Caco-2 (cell line): ENCODE measurements at regions not wholly inside any gene's neighbourhood (a gene's known extent, or its start where the extent isn't known, plus 50 kb on each side); places are given as distances from the start of the nearest gene placed in this dataset.

ENCODE experiments used
- BruUV-seq: library from RNA; stranded (reverse); fragments of 400-500 nt; replicated peaks from 2 replicates; lab custom pipeline; 2021; lab: Mats Ljungman, UMichigan
- CTCF ChIA-PET: fragments of 300-600 bp; sonication (Branson Sonifier 250); formaldehyde crosslinking; loops from one replicate; lab custom pipeline; 2022; ENCODE audit warnings: antibody characterized with exemption; lab: Charles Lee
- POLR2A ChIA-PET: fragments of 300-600 bp; sonication (Branson Sonifier 250); formaldehyde crosslinking; loops from one replicate; lab custom pipeline; 2022; ENCODE audit warnings: antibody characterized with exemption; lab: Charles Lee
- DNase-seq, 2 experiments: peaks; one replicate each; pipeline versions ENCODE4 v3.0.0 to v3.0.0-alpha.2; 2020 to 2022
- H3K27me3 ChIP-seq: replicated peaks from 2 replicates; pipeline ENCODE4 v1.6.0; 2011; ENCODE audit warnings: low read length; ENCODE audit not compliant: control insufficient read depth, insufficient read depth
- H3K36me3 ChIP-seq: 2 replicates; pipeline ENCODE4 v1.5.1; 2011; ENCODE audit warnings: low read length; ENCODE audit not compliant: control insufficient read depth, insufficient read depth
- H3K4me1 ChIP-seq: fragments of 250-450 bp; sonication (Bioruptor Pico); 2 replicates; pipeline ENCODE4 v1.5.1; 2020; ENCODE audit warnings: mild to moderate bottlenecking
- H3K4me3 ChIP-seq: 2 replicates; pipeline ENCODE4 v1.5.1; 2011; ENCODE audit warnings: low read depth, mild to moderate bottlenecking, control low read depth, low read length
- H3K9me3 ChIP-seq: fragments of 250-450 bp; sonication (Bioruptor Pico); 2 replicates; pipeline ENCODE4 v1.5.1; 2020; ENCODE audit warnings: mild to moderate bottlenecking, moderate library complexity
- H3K27ac Mint-ChIP-seq: one replicate; pipeline ENCODE4 v1.8.0; 2022; ENCODE audit warnings: mixed read lengths; ENCODE audit not compliant: unreplicated experiment
- H3K27me3 Mint-ChIP-seq: one replicate; pipeline ENCODE4 v1.8.0; 2022; ENCODE audit warnings: mixed read lengths; ENCODE audit not compliant: insufficient read depth, unreplicated experiment
- H3K36me3 Mint-ChIP-seq: one replicate; pipeline ENCODE4 v1.8.0; 2022; ENCODE audit warnings: mild to moderate bottlenecking, mixed read lengths; ENCODE audit not compliant: insufficient read depth, unreplicated experiment
- H3K4me1 Mint-ChIP-seq: one replicate; pipeline ENCODE4 v1.8.0; 2022; ENCODE audit warnings: low read depth, mixed read lengths; ENCODE audit not compliant: unreplicated experiment
- H3K4me3 Mint-ChIP-seq: one replicate; pipeline ENCODE4 v1.8.0; 2022; ENCODE audit warnings: mild to moderate bottlenecking, moderate library complexity, mixed read lengths; ENCODE audit not compliant: unreplicated experiment
- H3K9me3 Mint-ChIP-seq: one replicate; pipeline ENCODE4 v1.8.0; 2022; ENCODE audit warnings: mixed read lengths; ENCODE audit not compliant: unreplicated experiment
- CTCF ChIP-seq, 2 experiments: fragments of 200-600 bp in 1 of 2; IDR thresholded peaks; 1 replicate in 1 of 2; 2 replicates in 1 of 2; pipeline versions ENCODE4 v1.5.1 to v1.8.0; 2011 to 2022; ENCODE audit warnings: antibody characterized with exemption in 1 of 2, control low read depth in 1 of 2, inconsistent platforms in 1 of 2, low read depth in 1 of 2, low read length in 1 of 2, mild to moderate bottlenecking in 1 of 2, moderate library complexity in 1 of 2; ENCODE audit not compliant: insufficient read depth in 1 of 2, severe bottlenecking in 1 of 2, unreplicated experiment in 1 of 2
- intact Hi-C: fragments of 100-400 bp; cut with micrococcal nuclease; formaldehyde crosslinking; loops from one replicate; pipeline ENCODE4 v1.10.0; 2022; ENCODE audit not compliant: unreplicated experiment

- Histone ChIP-seq H3K4me3 (no peak overlapping the region), H3K4me1 (no peaks in the 10 kb centered on the region), H3K9me3 (peaks cover 9% of the 10 kb centered on the region; the same call in 1 of the 2 replicates), H3K36me3 (no peaks in the 10 kb centered on the region), H3K27me3 (no peaks in the 10 kb centered on the region; the same call in none of the 2 replicates)
- H3K9me3 Mint-ChIP-seq = peaks cover 11% of the 10 kb centered on the region
- no peak overlapping the region for H3K27ac Mint-ChIP-seq
- no peak for DNase-seq
- H3K27me3 Mint-ChIP-seq = peaks cover 16% of the 10 kb centered on the region
- ChIA-PET POLR2A (no interaction called here), CTCF (no interaction called here)
- H3K4me3 Mint-ChIP-seq = no peak overlapping the region
- no peaks in the 10 kb centered on the region for H3K36me3 Mint-ChIP-seq
- intact Hi-C loops = no loop called here
- no TSS peak for BruUV-seq
- H3K4me1 Mint-ChIP-seq = no peaks in the 10 kb centered on the region
- no peak for TF ChIP-seq CTCF (IDR thresholded peaks at IDR 0.05; ENCODE audit: insufficient read depth in 1 of 2, low read depth in 1 of 2, low read length in 1 of 2, severe bottlenecking in 1 of 2, unreplicated experiment in 1 of 2)
Measured at GRCh38 chr16:50899951-50900350, 158.1 kb downstream of the CYLD start.

- H3K9me3 Mint-ChIP-seq = peaks cover 2% of the 10 kb centered on the region
- no peak overlapping the region for H3K27ac Mint-ChIP-seq
- H3K4me3 Mint-ChIP-seq = no peak overlapping the region
- no peak for TF ChIP-seq CTCF (IDR thresholded peaks at IDR 0.05; ENCODE audit: insufficient read depth in 1 of 2, low read depth in 1 of 2, low read length in 1 of 2, severe bottlenecking in 1 of 2, unreplicated experiment in 1 of 2)
- Histone ChIP-seq H3K9me3 (no peaks in the 10 kb centered on the region), H3K4me3 (no peak overlapping the region), H3K36me3 (no peaks in the 10 kb centered on the region), H3K4me1 (no peaks in the 10 kb centered on the region), H3K27me3 (no peaks in the 10 kb centered on the region)
- no peaks in the 10 kb centered on the region for H3K36me3 Mint-ChIP-seq
- H3K4me1 Mint-ChIP-seq = no peaks in the 10 kb centered on the region
- BruUV-seq = no TSS peak
- peaks cover 18% of the 10 kb centered on the region for H3K27me3 Mint-ChIP-seq
- ChIA-PET POLR2A (interaction anchor here (0.5 kb wide), 1 partner anchor 1137 kb away, joined by 4 read pairs; no protein-coding TSS in a partner anchor), CTCF (no interaction called here)
- no peak for DNase-seq
- intact Hi-C loops = no loop called here
Measured at GRCh38 chr16:50889746-50890145, 147.9 kb downstream of the CYLD start.

- intact Hi-C loops = no loop called here
Measured at GRCh38 chr16:50889276-50889675, 147.4 kb downstream of the CYLD start.

More at GRCh38 chr16:50889276-50889675, 147.4 kb downstream of the CYLD start:
- TF ChIP-seq CTCF (IDR thresholded peaks at IDR 0.05; ENCODE audit: insufficient read depth in 1 of 2, low read depth in 1 of 2, low read length in 1 of 2, severe bottlenecking in 1 of 2, unreplicated experiment in 1 of 2) = no peak
- Histone ChIP-seq H3K4me3 (no peak overlapping the region), H3K9me3 (no peaks in the 10 kb centered on the region), H3K4me1 (no peaks in the 10 kb centered on the region), H3K36me3 (no peaks in the 10 kb centered on the region), H3K27me3 (no peaks in the 10 kb centered on the region)
- CTCF ChIA-PET = no interaction called here
- Mint-ChIP-seq H3K4me1 (no peaks in the 10 kb centered on the region), H3K27ac (no peak overlapping the region), H3K4me3 (no peak overlapping the region), H3K9me3 (peaks cover 6% of the 10 kb centered on the region), H3K27me3 (peaks cover 15% of the 10 kb centered on the region), H3K36me3 (no peaks in the 10 kb centered on the region)
- POLR2A ChIA-PET = no interaction called here
- BruUV-seq = no TSS peak
- DNase-seq = no peak
